Suppressor macrophage treated with lipopolysaccharide for 1 hour (primary cell): ENCODE measurements at regions not wholly inside any gene's neighbourhood (a gene's known extent, or its start where the extent isn't known, plus 50 kb on each side); places are given as distances from the start of the nearest gene placed in this dataset.

ENCODE experiments used
- DNase-seq, 3 donors: peaks; one replicate each; pipeline ENCODE4 v3.0.0-alpha.2; 2020 to 2022

GRCh38 chr5:5572976-5573797 is 150.7 kb downstream of the ICE1 start:
- no peak for DNase-seq

GRCh38 chr5:5572010-5572865 is 149.8 kb downstream of the ICE1 start:
- DNase-seq = no peak

- DNase-seq = no peak
Observed at GRCh38 chr5:5570646-5571045, 148.2 kb downstream of the ICE1 start.

GRCh38 chr5:5564898-5565297 is 142.4 kb downstream of the ICE1 start:
- DNase-seq = no peak

- no peak for DNase-seq
Observed at GRCh38 chr5:5560016-5560415, 137.5 kb downstream of the ICE1 start.

GRCh38 chr5:5558638-5559527 is 136.4 kb downstream of the ICE1 start:
- no peak for DNase-seq

GRCh38 chr5:5558102-5558501 is 135.6 kb downstream of the ICE1 start:
- no peak for DNase-seq

GRCh38 chr5:5551499-5551898 is 129.0 kb downstream of the ICE1 start:
- DNase-seq = no peak

- no peak for DNase-seq
Observed at GRCh38 chr5:5546408-5546807, 123.9 kb downstream of the ICE1 start.

GRCh38 chr5:5544094-5544663 is 121.7 kb downstream of the ICE1 start:
- no peak for DNase-seq

GRCh38 chr5:5542654-5543053 is 120.2 kb downstream of the ICE1 start:
- no peak for DNase-seq

GRCh38 chr5:5540065-5540464 is 117.6 kb downstream of the ICE1 start:
- DNase-seq = no peak
